Bronchial epithelial cell (primary cell): ENCODE measurements at regions not wholly inside any gene's neighbourhood (a gene's known extent, or its start where the extent isn't known, plus 50 kb on each side); places are given as distances from the start of the nearest gene placed in this dataset.

Experiments used
- DNase-seq: peaks from one replicate; pipeline ENCODE4 v3.0.0-alpha.2; 2010; ENCODE audit warnings: low read depth
- FAIRE-seq: peaks from 2 replicates; lab custom pipeline; 2011; peaks lifted over from hg19 to GRCh38; lab: Jason Lieb, UNC
- H3K27me3 ChIP-seq: 2 replicates; pipeline ENCODE4 v1.5.1; 2011; ENCODE audit warnings: low read length; ENCODE audit not compliant: control insufficient read depth, insufficient read depth
- H3K36me3 ChIP-seq: 2 replicates; pipeline ENCODE4 v1.5.1; 2011; ENCODE audit warnings: low read length; ENCODE audit not compliant: control insufficient read depth, insufficient read depth
- H3K4me3 ChIP-seq: 2 replicates; pipeline ENCODE4 v1.5.1; 2011; ENCODE audit warnings: mild to moderate bottlenecking, low read depth, low read length, control low read depth
- CTCF ChIP-seq: IDR thresholded peaks from 2 replicates; pipeline ENCODE4 v1.5.1; 2011; ENCODE audit warnings: mild to moderate bottlenecking, moderate library complexity, low read length, control low read depth, inconsistent platforms; ENCODE audit not compliant: insufficient read depth, severe bottlenecking

DNA sequence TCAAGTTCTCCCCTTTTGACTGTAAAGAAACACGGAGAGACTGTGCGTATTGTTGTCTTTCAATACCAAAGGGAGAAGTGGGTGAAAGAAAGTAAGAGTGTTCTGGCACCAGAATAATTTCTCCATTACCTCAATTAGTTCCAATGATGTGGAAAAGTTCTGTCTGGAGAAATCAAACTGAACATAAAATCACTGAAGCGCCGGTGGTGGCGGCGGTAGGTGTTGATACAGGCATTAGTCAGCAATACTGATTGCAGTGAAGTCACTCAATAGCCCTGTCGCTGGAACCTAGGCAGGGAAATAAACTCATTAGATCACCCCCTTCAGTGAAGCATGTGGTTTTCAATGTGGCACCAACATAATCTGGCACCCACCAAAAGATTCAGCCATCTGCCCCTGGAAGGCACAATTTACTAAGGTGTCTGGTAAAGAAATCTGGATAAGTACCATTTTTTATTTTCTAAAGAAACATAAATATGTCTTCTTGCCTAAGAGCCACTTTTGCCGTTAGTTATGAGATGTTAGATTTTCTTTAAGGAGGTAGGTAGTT, 274.2 kb upstream of the SOX9 start:
- DNase-seq (no peak), FAIRE-seq (no peak)
- no peaks in the 10 kb centered on the region for H3K27me3 ChIP-seq
- no peak overlapping the region for H3K4me3 ChIP-seq
- TF ChIP-seq CTCF = no peak
- H3K36me3 ChIP-seq = no peaks in the 10 kb centered on the region

DNA sequence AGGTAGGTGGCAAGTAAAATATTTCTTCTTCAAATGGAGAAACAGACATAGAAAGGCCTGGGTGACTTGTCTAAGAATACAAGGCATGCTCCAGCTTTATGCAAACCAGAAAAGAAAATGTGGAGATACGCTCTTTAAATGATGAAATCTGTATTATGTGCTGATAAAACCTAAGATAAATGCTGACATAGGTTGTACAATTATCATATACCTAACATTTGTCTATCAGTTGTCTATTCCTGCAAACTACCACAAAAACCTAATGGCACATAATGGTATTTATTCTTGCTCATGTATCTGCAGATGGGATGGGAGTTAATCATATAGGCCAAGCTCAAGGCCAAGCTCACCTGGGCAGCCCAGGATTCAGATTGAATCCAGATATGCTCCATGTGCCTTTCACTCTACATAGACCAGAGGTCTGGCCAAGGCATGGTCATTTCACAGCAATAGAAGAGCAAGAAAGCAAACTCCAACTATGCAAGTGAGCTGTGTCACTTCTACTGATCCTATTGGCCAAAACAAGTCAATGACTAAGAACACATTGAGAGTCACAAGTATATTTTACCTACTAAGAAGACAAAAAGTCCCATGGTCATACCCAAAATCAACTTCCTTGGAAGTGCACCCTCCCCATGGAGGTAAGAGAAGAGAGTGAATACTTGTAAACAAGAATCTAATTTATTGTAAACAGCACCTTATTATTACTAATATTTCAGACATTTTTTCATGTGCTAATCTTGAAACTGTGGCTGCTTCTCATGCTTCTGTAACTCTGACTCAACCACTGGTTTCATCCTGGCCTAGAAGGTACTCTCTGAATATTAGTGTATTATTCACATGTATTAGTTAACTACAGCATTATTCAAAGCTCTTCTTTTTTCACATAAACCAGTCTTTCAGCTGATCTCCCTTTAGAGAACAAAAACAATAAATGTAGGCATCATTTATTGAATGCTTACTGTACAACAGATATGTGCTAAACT, 270.7 kb upstream of the SOX9 start:
- Histone ChIP-seq H3K27me3 (no peaks in the 10 kb centered on the region), H3K36me3 (no peaks in the 10 kb centered on the region), H3K4me3 (no peak overlapping the region)
- FAIRE-seq = no peak
- DNase-seq = peak; percentile 58
- no peak for TF ChIP-seq CTCF

DNA sequence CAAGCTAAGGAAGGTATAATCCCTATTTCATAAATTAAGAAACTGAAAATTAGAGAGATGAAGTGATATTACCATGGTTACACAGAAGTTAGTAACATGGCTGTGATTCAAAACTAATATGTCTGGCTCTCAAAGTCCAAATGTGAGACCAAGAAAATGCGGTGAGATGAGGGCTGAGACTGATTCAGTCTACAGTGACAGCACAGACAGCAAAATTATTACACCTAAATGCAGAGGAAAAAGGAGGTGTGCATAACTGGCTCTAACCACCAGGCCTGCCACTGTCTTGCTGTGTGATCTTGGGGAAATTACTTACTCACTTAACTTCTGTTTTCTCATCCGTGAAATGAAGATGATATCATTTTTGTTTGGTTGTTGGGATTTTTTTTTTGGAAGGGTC, 270.0 kb upstream of the SOX9 start:
- Histone ChIP-seq H3K4me3 (no peak overlapping the region), H3K27me3 (no peaks in the 10 kb centered on the region), H3K36me3 (no peaks in the 10 kb centered on the region)
- no peak for TF ChIP-seq CTCF
- DNase-seq (no peak), FAIRE-seq (no peak)

DNA sequence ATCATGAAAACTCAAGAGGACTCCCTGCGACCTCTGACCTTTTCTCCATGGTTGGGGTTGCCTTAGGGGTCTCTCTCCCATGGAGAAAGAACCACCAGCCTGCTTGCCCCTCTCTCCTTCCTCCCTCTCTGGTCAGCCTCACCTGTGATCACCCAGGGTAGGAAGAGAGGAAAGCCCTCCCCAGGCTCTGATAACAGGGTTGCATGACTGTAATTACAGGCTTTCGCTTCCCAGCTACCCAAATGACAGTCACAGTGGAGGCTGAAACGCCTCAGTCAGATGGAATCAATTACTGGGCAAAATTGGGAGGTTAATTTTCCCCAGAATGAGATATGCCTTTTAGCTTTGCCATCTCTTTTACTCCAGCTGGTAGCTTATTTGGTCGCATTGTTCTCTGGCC, 265.8 kb upstream of the SOX9 start:
- FAIRE-seq = no peak
- Histone ChIP-seq H3K36me3 (no peaks in the 10 kb centered on the region), H3K4me3 (no peak overlapping the region), H3K27me3 (no peaks in the 10 kb centered on the region)
- DNase-seq = no peak
- TF ChIP-seq CTCF = no peak

DNA sequence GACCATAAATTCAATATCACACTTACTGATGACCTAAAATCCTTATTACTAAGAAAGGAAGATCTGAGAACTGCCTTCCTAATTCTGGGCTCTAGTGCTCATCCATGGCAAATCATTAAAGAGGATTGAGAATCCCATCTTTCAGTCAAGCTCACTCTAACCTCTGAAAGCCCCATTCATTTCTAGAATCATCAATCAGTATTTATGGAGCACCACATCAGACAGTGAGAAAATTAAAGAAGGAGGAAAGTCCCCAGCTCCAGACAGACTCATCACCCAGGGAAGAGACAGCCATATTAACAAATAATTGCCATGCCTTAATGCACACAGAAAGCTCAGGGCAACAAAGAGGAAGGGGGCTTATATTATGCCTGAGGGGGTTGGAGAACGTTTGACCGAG, 256.1 kb upstream of the SOX9 start:
- H3K36me3 ChIP-seq = no peaks in the 10 kb centered on the region
- FAIRE-seq (no peak), DNase-seq (no peak)
- no peak overlapping the region for H3K4me3 ChIP-seq
- no peaks in the 10 kb centered on the region for H3K27me3 ChIP-seq
- TF ChIP-seq CTCF = no peak

- no peak for TF ChIP-seq CTCF
- FAIRE-seq (no peak), DNase-seq (no peak)
- Histone ChIP-seq H3K36me3 (no peaks in the 10 kb centered on the region), H3K27me3 (no peaks in the 10 kb centered on the region), H3K4me3 (no peak overlapping the region)
Observed at GRCh38 chr17:71866095-71866494, 254.7 kb upstream of the SOX9 start.
